NCI-H2081 (cell line): ENCODE measurements at regions not wholly inside any gene's neighbourhood (a gene's known extent, or its start where the extent isn't known, plus 50 kb on each side); places are given as distances from the start of the nearest gene placed in this dataset.

Experiments
- DNase-seq, 2 experiments: peaks; one replicate each; lab custom pipeline; 2025; lab: John Stamatoyannopoulos, UW

- no peak for DNase-seq
Measured at GRCh38 chr14:65318636-65319506, 93.7 kb upstream of the FUT8 start.

- DNase-seq, result no peak
Measured at GRCh38 chr14:65320661-65321308, 91.7 kb upstream of the FUT8 start.

GRCh38 chr14:65321370-65321875, 91.1 kb upstream of the FUT8 start:
- DNase-seq, result no peak

GRCh38 chr14:65329481-65329880, 83.0 kb upstream of the FUT8 start:
- no peak for DNase-seq

- no peak for DNase-seq
Measured at GRCh38 chr14:65329911-65330310, 82.6 kb upstream of the FUT8 start.

GRCh38 chr14:65330416-65330815, 82.1 kb upstream of the FUT8 start:
- DNase-seq, result no peak

GRCh38 chr14:65331652-65332051, 80.9 kb upstream of the FUT8 start:
- no peak for DNase-seq

GRCh38 chr14:65332141-65332871, 80.2 kb upstream of the FUT8 start:
- no peak for DNase-seq

- no peak for DNase-seq
Measured at GRCh38 chr14:65333943-65334687, 78.4 kb upstream of the FUT8 start.

GRCh38 chr14:65334765-65335410, 77.6 kb upstream of the FUT8 start:
- no peak for DNase-seq

GRCh38 chr14:65335411-65335947, 77.1 kb upstream of the FUT8 start:
- no peak for DNase-seq

GRCh38 chr14:65336191-65336591, 76.3 kb upstream of the FUT8 start:
- no peak for DNase-seq

GRCh38 chr14:65339866-65340265, 72.7 kb upstream of the FUT8 start:
- no peak for DNase-seq

GRCh38 chr14:65344011-65344410, 68.5 kb upstream of the FUT8 start:
- no peak for DNase-seq

- no peak for DNase-seq
Measured at GRCh38 chr14:65345266-65345665, 67.3 kb upstream of the FUT8 start.

- DNase-seq, result no peak
Measured at GRCh38 chr14:65346474-65346873, 66.1 kb upstream of the FUT8 start.

- DNase-seq, result no peak
Measured at GRCh38 chr14:65346895-65347294, 65.6 kb upstream of the FUT8 start.

- no peak for DNase-seq
Measured at GRCh38 chr14:65348137-65348536, 64.4 kb upstream of the FUT8 start.

GRCh38 chr14:65349100-65349499, 63.4 kb upstream of the FUT8 start:
- DNase-seq, result no peak

GRCh38 chr14:65351493-65352194, 60.9 kb upstream of the FUT8 start:
- DNase-seq, result no peak
